ENCODE measurements at regions not wholly inside any gene's neighbourhood (a gene's known extent, or its start where the extent isn't known, plus 50 kb on each side); places are given as distances from the start of the nearest gene placed in this dataset.

- DNase-seq (ENCODE audit: low read depth), result no peak
These were observed 689.6 kb downstream of the DHX35 start for GRCh38 chr20:39651645-39652325.

- no peak for DNase-seq (ENCODE audit: low read depth)
These were observed 684.8 kb downstream of the DHX35 start for GRCh38 chr20:39646874-39647413.

GRCh38 chr20:39645131-39645530 lies 683.0 kb downstream of the DHX35 start:
- no peak for DNase-seq (ENCODE audit: low read depth)

GRCh38 chr20:39643292-39643691 lies 681.1 kb downstream of the DHX35 start:
- DNase-seq (ENCODE audit: low read depth), result no peak

- no peak for DNase-seq (ENCODE audit: low read depth)
These were observed 679.3 kb downstream of the DHX35 start for GRCh38 chr20:39641423-39641822.

GRCh38 chr20:39640147-39640546 lies 678.0 kb downstream of the DHX35 start:
- no peak for DNase-seq (ENCODE audit: low read depth)

GRCh38 chr20:39638731-39639130 lies 676.6 kb downstream of the DHX35 start:
- DNase-seq (ENCODE audit: low read depth), result peak; percentile 1

GRCh38 chr20:39633689-39634088 lies 671.5 kb downstream of the DHX35 start:
- no peak for DNase-seq (ENCODE audit: low read depth)

- no peak for DNase-seq (ENCODE audit: low read depth)
These were observed 670.6 kb downstream of the DHX35 start for GRCh38 chr20:39632757-39633156.

GRCh38 chr20:39632176-39632575 lies 670.0 kb downstream of the DHX35 start:
- no peak for DNase-seq (ENCODE audit: low read depth)

GRCh38 chr20:39631557-39631956 lies 669.4 kb downstream of the DHX35 start:
- DNase-seq (ENCODE audit: low read depth), result peak; percentile 26

- DNase-seq (ENCODE audit: low read depth), result no peak
These were observed 668.2 kb downstream of the DHX35 start for GRCh38 chr20:39630215-39630908.

- DNase-seq (ENCODE audit: low read depth), result no peak
These were observed 665.6 kb downstream of the DHX35 start for GRCh38 chr20:39627765-39628164.

- DNase-seq (ENCODE audit: low read depth), result no peak
These were observed 662.2 kb downstream of the DHX35 start for GRCh38 chr20:39624316-39624715.

GRCh38 chr20:39623584-39624234 lies 661.6 kb downstream of the DHX35 start:
- peak; percentile 63 for DNase-seq (ENCODE audit: low read depth)

- DNase-seq (ENCODE audit: low read depth), result no peak
These were observed 657.2 kb downstream of the DHX35 start for GRCh38 chr20:39619271-39619785.

GRCh38 chr20:39611901-39612300 lies 649.8 kb downstream of the DHX35 start:
- DNase-seq (ENCODE audit: low read depth), result no peak

- DNase-seq (ENCODE audit: low read depth), result peak; percentile 58
These were observed 645.0 kb downstream of the DHX35 start for GRCh38 chr20:39607141-39607540.

GRCh38 chr20:39605908-39606307 lies 643.8 kb downstream of the DHX35 start:
- no peak for DNase-seq (ENCODE audit: low read depth)

GRCh38 chr20:39605361-39605760 lies 643.2 kb downstream of the DHX35 start:
- DNase-seq (ENCODE audit: low read depth), result no peak

GRCh38 chr20:39603219-39603618 lies 641.1 kb downstream of the DHX35 start:
- DNase-seq (ENCODE audit: low read depth), result no peak

GRCh38 chr20:39602649-39603048 lies 640.5 kb downstream of the DHX35 start:
- DNase-seq (ENCODE audit: low read depth), result no peak

Data from HT1080 (cell line).